Lung (tissue), 11 donors: ENCODE measurements at regions not wholly inside any gene's neighbourhood (a gene's known extent, or its start where the extent isn't known, plus 50 kb on each side); places are given as distances from the start of the nearest gene placed in this dataset.

ENCODE experiments used
- ATAC-seq: fragments of 200-7000 bp; cut with Tn5 transposase; one replicate; pipeline ENCODE4 v1.9.1; 2020; ENCODE audit warnings: moderate number of reproducible peaks; ENCODE audit not compliant: insufficient read depth, low FRiP score
- DNase-seq, 3 donors: peaks; one replicate each; pipeline ENCODE4 v3.0.0-alpha.2; 2013 to 2017
- H3K27ac ChIP-seq, 2 donors: one replicate each; pipeline ENCODE4 v1.5.1; 2013; ENCODE audit warnings: mild to moderate bottlenecking in 2 of 2, moderate library complexity in 2 of 2, control low read depth in 1 of 2, inconsistent platforms in 1 of 2, low read depth in 1 of 2, low read length in 1 of 2
- H3K27me3 ChIP-seq, 3 donors: one replicate each; pipeline ENCODE4 v1.5.1; 2013; ENCODE audit warnings: low read length in 2 of 3; ENCODE audit not compliant: control insufficient read depth in 3 of 3, insufficient read depth in 3 of 3
- H3K36me3 ChIP-seq, 4 donors: one replicate each; pipeline ENCODE4 v1.5.1; 2013; ENCODE audit warnings: low read length in 4 of 4, mild to moderate bottlenecking in 1 of 4, moderate library complexity in 1 of 4; ENCODE audit not compliant: control insufficient read depth in 4 of 4, insufficient read depth in 4 of 4
- H3K4me1 ChIP-seq, 5 donors: one replicate each; pipeline ENCODE4 v1.5.1; 2013; ENCODE audit warnings: low read length in 5 of 5, mild to moderate bottlenecking in 2 of 5, moderate library complexity in 1 of 5; ENCODE audit not compliant: control insufficient read depth in 5 of 5, insufficient read depth in 5 of 5
- H3K4me3 ChIP-seq: one replicate; pipeline ENCODE4 v1.5.1; 2013; ENCODE audit warnings: mild to moderate bottlenecking, control low read depth, moderate library complexity
- H3K9ac ChIP-seq, 2 donors: one replicate each; pipeline ENCODE4 v1.5.1; 2013; ENCODE audit warnings: low read length in 2 of 2, control low read depth in 1 of 2; ENCODE audit not compliant: insufficient read depth in 1 of 2
- H3K9me3 ChIP-seq, 4 donors: one replicate each; pipeline ENCODE4 v1.5.1; 2013; ENCODE audit warnings: low read length in 3 of 4, mild to moderate bottlenecking in 1 of 4, moderate library complexity in 1 of 4; ENCODE audit not compliant: control insufficient read depth in 4 of 4, insufficient read depth in 3 of 4
- WGBS, 2 donors: extraction: QIAGEN DNeasy Blood & Tissue Kit; methylation state at CpG; one replicate each; pipeline ENCODE4 v1.1.7; 2013; 5-methylcytosine and 5-hydroxymethylcytosine counted together
- TF ChIP-seq, protein P1 (sequence below): IDR thresholded peaks from 2 replicates; pipeline ENCODE4 v1.5.1; 2012; ENCODE audit warnings: mild to moderate bottlenecking; ENCODE audit errors: control extremely low read depth, extremely low read depth
- donor health status: control.
- donor health status: control.
- donor health status: Bipolar disorder and iron deficiency.
- donor health status: healthy.
- donor health status: DM: yes; HTN: yes; CAD: no.

DNA sequence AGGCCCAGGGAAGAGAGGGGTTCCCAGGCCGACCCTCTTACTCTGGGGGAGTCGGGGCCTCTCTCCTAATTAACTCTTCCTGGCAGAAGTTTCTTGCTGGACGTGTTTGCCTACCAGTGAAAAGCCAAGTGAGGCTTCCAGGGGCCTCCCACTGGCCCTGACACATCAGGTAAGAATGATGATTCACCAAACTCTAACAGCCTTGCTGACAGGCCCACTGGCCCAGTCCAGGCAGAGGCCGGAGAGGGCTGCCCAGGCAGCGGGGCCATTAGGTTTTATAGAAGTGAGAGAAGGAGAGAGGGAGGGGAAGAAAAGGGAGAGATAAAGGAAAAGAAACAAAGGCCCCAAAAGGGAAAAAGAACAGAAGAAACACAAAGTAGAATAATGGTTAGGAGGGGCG lies 50.8 kb upstream of the FOXE1 start:
- peaks cover 0 to 19% (median 17%) of the 10 kb centered on the region in 3 donors for H3K27me3 ChIP-seq
- no peak overlapping the region for H3K4me3 ChIP-seq
- H3K27ac ChIP-seq: no peak overlapping the region
- peaks cover 0 to 5% (median 0%) of the 10 kb centered on the region in 5 donors for H3K4me1 ChIP-seq
- H3K9me3 ChIP-seq: no peaks in the 10 kb centered on the region
- WGBS, 2 donors: 75 to 87% methylated on average over 6 of the region's 6 CpGs
- ATAC-seq (no peak), DNase-seq (no peak)
- no peak overlapping the region for H3K9ac ChIP-seq
- no peaks in the 10 kb centered on the region for H3K36me3 ChIP-seq
- TF ChIP-seq, protein P1, sequence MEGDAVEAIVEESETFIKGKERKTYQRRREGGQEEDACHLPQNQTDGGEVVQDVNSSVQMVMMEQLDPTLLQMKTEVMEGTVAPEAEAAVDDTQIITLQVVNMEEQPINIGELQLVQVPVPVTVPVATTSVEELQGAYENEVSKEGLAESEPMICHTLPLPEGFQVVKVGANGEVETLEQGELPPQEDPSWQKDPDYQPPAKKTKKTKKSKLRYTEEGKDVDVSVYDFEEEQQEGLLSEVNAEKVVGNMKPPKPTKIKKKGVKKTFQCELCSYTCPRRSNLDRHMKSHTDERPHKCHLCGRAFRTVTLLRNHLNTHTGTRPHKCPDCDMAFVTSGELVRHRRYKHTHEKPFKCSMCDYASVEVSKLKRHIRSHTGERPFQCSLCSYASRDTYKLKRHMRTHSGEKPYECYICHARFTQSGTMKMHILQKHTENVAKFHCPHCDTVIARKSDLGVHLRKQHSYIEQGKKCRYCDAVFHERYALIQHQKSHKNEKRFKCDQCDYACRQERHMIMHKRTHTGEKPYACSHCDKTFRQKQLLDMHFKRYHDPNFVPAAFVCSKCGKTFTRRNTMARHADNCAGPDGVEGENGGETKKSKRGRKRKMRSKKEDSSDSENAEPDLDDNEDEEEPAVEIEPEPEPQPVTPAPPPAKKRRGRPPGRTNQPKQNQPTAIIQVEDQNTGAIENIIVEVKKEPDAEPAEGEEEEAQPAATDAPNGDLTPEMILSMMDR: no peak

- Histone ChIP-seq H3K27me3 (peaks cover 0 to 19% (median 17%) of the 10 kb centered on the region in 3 donors), H3K9ac (peak overlapping the region in 1 of 2 donors; percentile 11), H3K27ac (peak overlapping the region in 1 of 2 donors; percentile 81), H3K4me1 (peaks cover 0 to 5% (median 0%) of the 10 kb centered on the region in 5 donors), H3K4me3 (peak overlapping the region; percentile 32), H3K36me3 (no peaks in the 10 kb centered on the region), H3K9me3 (no peaks in the 10 kb centered on the region)
- TF ChIP-seq, protein P1: no peak
- peak; percentile 98 for ATAC-seq
- peak; percentile 69 to 83 (median 81) for DNase-seq
- 2 to 3% methylated on average over 38 to 75 of the region's 75 CpGs for WGBS, 2 donors
Measured at GRCh38 chr9:97803167-97804058, 49.6 kb upstream of the FOXE1 start.
